A673 (cell line): ENCODE measurements at regions not wholly inside any gene's neighbourhood (a gene's known extent, or its start where the extent isn't known, plus 50 kb on each side); places are given as distances from the start of the nearest gene placed in this dataset.

Experiments
- BruUV-seq: library from RNA; stranded (reverse); fragments of 400-500 nt; replicated peaks from 2 replicates; lab custom pipeline; 2021; lab: Mats Ljungman, UMichigan
- CTCF ChIA-PET: fragments of 300-600 bp; sonication (Branson Sonifier 250); formaldehyde crosslinking; loops from one replicate; lab custom pipeline; 2022; ENCODE audit warnings: antibody characterized with exemption; lab: Charles Lee
- POLR2A ChIA-PET: fragments of 300-600 bp; sonication (Branson Sonifier 250); formaldehyde crosslinking; loops from one replicate; lab custom pipeline; 2022; ENCODE audit warnings: antibody characterized with exemption; ENCODE audit not compliant: low non-redundant PET; lab: Charles Lee
- DNase-seq: peaks from one replicate; pipeline ENCODE4 v3.0.0-alpha.2; 2015; ENCODE audit warnings: low spot score
- H3K27ac ChIP-seq: fragments of 200-600 bp; sonication (generic); 2 replicates; pipeline ENCODE4 v1.5.1; 2016; ENCODE audit warnings: mixed run types, low read depth, mild to moderate bottlenecking, mixed read lengths, antibody characterized with exemption, low read length; ENCODE audit not compliant: poor library complexity, severe bottlenecking
- H3K27me3 ChIP-seq: fragments of 200-600 bp; sonication (generic); replicated peaks from 2 replicates; pipeline ENCODE4 v1.6.1; 2017; ENCODE audit warnings: mixed run types, low read depth, mild to moderate bottlenecking, mixed read lengths, antibody characterized with exemption, low read length; ENCODE audit not compliant: insufficient read depth, poor library complexity
- H3K36me3 ChIP-seq: fragments of 200-600 bp; sonication (generic); 2 replicates; pipeline ENCODE4 v1.6.1; 2016; ENCODE audit warnings: mixed run types, mild to moderate bottlenecking, mixed read lengths, antibody characterized with exemption, low read length; ENCODE audit not compliant: insufficient read depth, poor library complexity, severe bottlenecking
- H3K4me1 ChIP-seq: fragments of 200-600 bp; sonication (generic); 2 replicates; pipeline ENCODE4 v1.6.1; 2017; ENCODE audit warnings: mixed run types, mild to moderate bottlenecking, mixed read lengths, antibody characterized with exemption, low read length; ENCODE audit not compliant: insufficient read depth, poor library complexity, severe bottlenecking
- H3K4me3 ChIP-seq: fragments of 200-600 bp; sonication (generic); 2 replicates; pipeline ENCODE4 v1.5.1; 2016; ENCODE audit warnings: low read depth, mixed run types, mild to moderate bottlenecking, mixed read lengths, low read length; ENCODE audit not compliant: poor library complexity, severe bottlenecking
- H3K9me3 ChIP-seq: fragments of 200-600 bp; sonication (generic); 2 replicates; pipeline ENCODE4 v1.6.1; 2016; ENCODE audit warnings: mixed run types, low read depth, mild to moderate bottlenecking, mixed read lengths, antibody characterized with exemption, low read length; ENCODE audit not compliant: poor library complexity, severe bottlenecking
- CTCF ChIP-seq: fragments of 300-800, 200-600 bp; sonication (generic); conservative IDR thresholded peaks from 2 replicates; pipeline ENCODE4 v1.5.1; 2017; ENCODE audit warnings: low read depth, mild to moderate bottlenecking, antibody characterized with exemption, low read length, moderate library complexity, mixed read lengths
- EZH2 ChIP-seq: fragments of 200-600 bp; sonication (generic); IDR thresholded peaks from 2 replicates; pipeline ENCODE4 v1.6.1; 2017; ENCODE audit warnings: borderline replicate concordance, low read depth, mild to moderate bottlenecking, mixed read lengths, antibody characterized with exemption, low read length; ENCODE audit not compliant: poor library complexity, severe bottlenecking
- intact Hi-C: fragments of 100-400 bp; cut with micrococcal nuclease; formaldehyde crosslinking; loops from one replicate; pipeline ENCODE4 v1.10.0; 2022; ENCODE audit not compliant: unreplicated experiment

- no peak overlapping the region for H3K4me3 ChIP-seq
- POLR2A ChIA-PET = no interaction called here
- intact Hi-C loops = no loop called here
Measured at GRCh38 chrX:4850312-4850711, 1136.9 kb upstream of the PRKX start.

GRCh38 chrX:4844376-4844775 is 1130.9 kb upstream of the PRKX start:
- Histone ChIP-seq H3K4me3 (no peak overlapping the region), H3K27ac (no peak overlapping the region), H3K36me3 (no peaks in the 10 kb centered on the region), H3K27me3 (no peaks in the 10 kb centered on the region), H3K9me3 (no peaks in the 10 kb centered on the region), H3K4me1 (no peaks in the 10 kb centered on the region)
- ChIA-PET POLR2A (no interaction called here), CTCF (no interaction called here)
- no TSS peak for BruUV-seq
- intact Hi-C loops = no loop called here
- no peak for DNase-seq
- TF ChIP-seq EZH2 (no peak), CTCF (no peak)

More at GRCh38 chrX:4850312-4850711, 1136.9 kb upstream of the PRKX start:
- Histone ChIP-seq H3K9me3 (no peaks in the 10 kb centered on the region), H3K27ac (no peak overlapping the region), H3K27me3 (no peaks in the 10 kb centered on the region), H3K4me1 (no peaks in the 10 kb centered on the region), H3K36me3 (no peaks in the 10 kb centered on the region)
- DNase-seq = no peak
- no TSS peak for BruUV-seq
- CTCF ChIA-PET = no interaction called here
- TF ChIP-seq CTCF (no peak), EZH2 (no peak)

- TF ChIP-seq EZH2 (no peak), CTCF (no peak)
Measured at GRCh38 chrX:4841216-4841745, 1127.8 kb upstream of the PRKX start.

More at GRCh38 chrX:4841216-4841745, 1127.8 kb upstream of the PRKX start:
- Histone ChIP-seq H3K4me1 (no peaks in the 10 kb centered on the region), H3K36me3 (no peaks in the 10 kb centered on the region), H3K9me3 (no peaks in the 10 kb centered on the region), H3K4me3 (no peak overlapping the region), H3K27ac (no peak overlapping the region), H3K27me3 (no peaks in the 10 kb centered on the region)
- ChIA-PET POLR2A (no interaction called here), CTCF (no interaction called here)
- no TSS peak for BruUV-seq
- no peak for DNase-seq
- intact Hi-C loops = no loop called here
